ENCODE measurements at regions not wholly inside any gene's neighbourhood (a gene's known extent, or its start where the extent isn't known, plus 50 kb on each side); places are given as distances from the start of the nearest gene placed in this dataset.
"Not testable (repeated sequence)": the region's sequence is repeated elsewhere in the genome, so short reads cannot be mapped to it uniquely, and the experiment has no call there.

- FAIRE-seq = no peak
These were observed 680.2 kb upstream of the MMS22L start for GRCh38 chr6:97963193-97963592.

GRCh38 chr6:97969065-97969464 lies 686.0 kb upstream of the MMS22L start:
- Histone ChIP-seq H3K36me3 (ENCODE audit: control insufficient read depth, insufficient read depth, low read length) (no peaks in the 10 kb centered on the region), H3K27me3 (ENCODE audit: control insufficient read depth, insufficient read depth, low read length) (no peaks in the 10 kb centered on the region), H3K4me3 (ENCODE audit: low read depth, low read length) (no peak overlapping the region)
- DNase-seq (ENCODE audit: low read depth) = no peak
- no peak for TF ChIP-seq CTCF (IDR thresholded peaks at IDR 0.05; ENCODE audit: insufficient read depth, low read length, severe bottlenecking)
- no peak for FAIRE-seq

More at GRCh38 chr6:97963193-97963592, 680.2 kb upstream of the MMS22L start:
- H3K27me3 ChIP-seq (ENCODE audit: control insufficient read depth, insufficient read depth, low read length) = peaks cover 3% of the 10 kb centered on the region
- H3K36me3 ChIP-seq (ENCODE audit: control insufficient read depth, insufficient read depth, low read length) = no peaks in the 10 kb centered on the region
- TF ChIP-seq CTCF (IDR thresholded peaks at IDR 0.05; ENCODE audit: insufficient read depth, low read length, severe bottlenecking) = no peak
- peak; percentile 63 for DNase-seq (ENCODE audit: low read depth)
- H3K4me3 ChIP-seq (ENCODE audit: low read depth, low read length) = no peak overlapping the region

- no peak for TF ChIP-seq CTCF (IDR thresholded peaks at IDR 0.05; ENCODE audit: insufficient read depth, low read length, severe bottlenecking)
- Histone ChIP-seq H3K27me3 (ENCODE audit: control insufficient read depth, insufficient read depth, low read length) (no peaks in the 10 kb centered on the region), H3K4me3 (ENCODE audit: low read depth, low read length) (no peak overlapping the region), H3K36me3 (ENCODE audit: control insufficient read depth, insufficient read depth, low read length) (no peaks in the 10 kb centered on the region)
- FAIRE-seq = no peak
- no peak for DNase-seq (ENCODE audit: low read depth)
These were observed 694.1 kb upstream of the MMS22L start for GRCh38 chr6:97977084-97977483.

- H3K36me3 ChIP-seq (ENCODE audit: control insufficient read depth, insufficient read depth, low read length) = no peaks in the 10 kb centered on the region
- TF ChIP-seq CTCF (IDR thresholded peaks at IDR 0.05; ENCODE audit: insufficient read depth, low read length, severe bottlenecking) = no peak
- DNase-seq (ENCODE audit: low read depth) = no peak
- H3K27me3 ChIP-seq (ENCODE audit: control insufficient read depth, insufficient read depth, low read length) = no peaks in the 10 kb centered on the region
- no peak overlapping the region for H3K4me3 ChIP-seq (ENCODE audit: low read depth, low read length)
- FAIRE-seq = no peak
These were observed 695.8 kb upstream of the MMS22L start for GRCh38 chr6:97978855-97979271.

GRCh38 chr6:97979285-97979684 lies 696.3 kb upstream of the MMS22L start:
- not testable (repeated sequence) for FAIRE-seq; H3K27me3 ChIP-seq (ENCODE audit: control insufficient read depth, insufficient read depth, low read length); DNase-seq (ENCODE audit: low read depth); H3K4me3 ChIP-seq (ENCODE audit: low read depth, low read length); H3K36me3 ChIP-seq (ENCODE audit: control insufficient read depth, insufficient read depth, low read length)

GRCh38 chr6:97989451-97989850 lies 706.4 kb upstream of the MMS22L start:
- no peak for DNase-seq (ENCODE audit: low read depth)
- TF ChIP-seq CTCF (IDR thresholded peaks at IDR 0.05; ENCODE audit: insufficient read depth, low read length, severe bottlenecking) = no peak
- Histone ChIP-seq H3K27me3 (ENCODE audit: control insufficient read depth, insufficient read depth, low read length) (no peaks in the 10 kb centered on the region), H3K4me3 (ENCODE audit: low read depth, low read length) (no peak overlapping the region), H3K36me3 (ENCODE audit: control insufficient read depth, insufficient read depth, low read length) (no peaks in the 10 kb centered on the region)
- no peak for FAIRE-seq

All from bronchial epithelial cell (primary cell).